Pancreas (tissue), 10 donors: ENCODE measurements at regions not wholly inside any gene's neighbourhood (a gene's known extent, or its start where the extent isn't known, plus 50 kb on each side); places are given as distances from the start of the nearest gene placed in this dataset.

Source experiments
- ATAC-seq, 4 donors: fragments of 200-7000 bp; cut with Tn5 transposase; one replicate each; pipeline versions ENCODE4 v1.8.0 to v1.9.1; 2020; ENCODE audit warnings: mild to moderate bottlenecking in 4 of 4, moderate library complexity in 4 of 4
- DNase-seq, 6 donors: peaks; one replicate each; pipeline ENCODE4 v3.0.0-alpha.2; 2020
- FAIRE-seq: peaks from 2 replicates; lab custom pipeline; 2012; peaks lifted over from hg19 to GRCh38; lab: Jason Lieb, UNC
- H3K27ac ChIP-seq, 4 donors: fragments of 200-600 bp; sonication (generic); 1 replicate in 3 of 4; 2 replicates in 1 of 4; pipeline versions ENCODE4 v1.5.0 to v1.8.0; 2020
- H3K27me3 ChIP-seq, 4 donors: fragments of 200-600 bp; one replicate each; pipeline ENCODE4 v1.8.0; 2021
- H3K36me3 ChIP-seq, 3 donors: fragments of 200-600 bp; sonication (generic) in 1 of 3; one replicate each; pipeline versions ENCODE4 v1.5.0 to v1.8.0; 2020 to 2021
- H3K4me1 ChIP-seq, 3 donors: fragments of 200-600 bp; one replicate each; pipeline ENCODE4 v1.8.0; 2021
- H3K4me3 ChIP-seq, 4 donors: fragments of 200-600 bp; sonication (generic) in 2 of 4; one replicate each; pipeline versions ENCODE4 v1.5.0 to v1.8.0; 2020 to 2021
- H3K9me3 ChIP-seq, 4 donors: fragments of 200-600 bp; one replicate each; pipeline ENCODE4 v1.8.0; 2021
- CTCF ChIP-seq, 4 donors: fragments of 200-600 bp; sonication (generic) in 3 of 4; IDR thresholded peaks; one replicate each; pipeline versions ENCODE4 v1.5.0 to v1.8.0; 2021; ENCODE audit warnings: antibody characterized with exemption in 4 of 4
- WGBS, 2 donors: extraction: QIAGEN DNeasy Blood & Tissue Kit; methylation state at CpG; one replicate each; pipeline ENCODE4 v1.1.7; 2013; 5-methylcytosine and 5-hydroxymethylcytosine counted together
- intact Hi-C, 3 donors: fragments of 100-400 bp; cut with DNase I; formaldehyde crosslinking; loops; one replicate each; pipeline versions ENCODE4 v1.11.1 to v1.14.2; 2022
- donor health status: healthy with polysubstance abuse.
- donor health status: DM: no; HTN: no; CAD: no; lungs with moderate emphysema.
- donor health status: DM: no; HTN: no; CAD: no.
- donor health status: control.
- donor health status: control.
- donor health status: Bipolar disorder and iron deficiency.
- donor health status: DM: yes; HTN: yes; CAD: no.
- donor health status: DM: no; HTN: no; CAD: no.
- donor health status: DM: no; HTN: no; CAD: no.
- donor health status: DM: yes; HTN: yes; CAD: no.

GRCh38 chr17:51548125-51548524 is 287.8 kb downstream of the UTP18 start:
- FAIRE-seq = no peak
- Histone ChIP-seq H3K4me3 (no peak overlapping the region), H3K36me3 (no peaks in the 10 kb centered on the region), H3K27me3 (no peaks in the 10 kb centered on the region), H3K4me1 (no peaks in the 10 kb centered on the region), H3K27ac (no peak overlapping the region), H3K9me3 (no peaks in the 10 kb centered on the region)
- TF ChIP-seq CTCF (IDR thresholded peaks at IDR 0.05) = no peak
- no peak for ATAC-seq
- intact Hi-C loops = no loop called here
- WGBS, 2 donors = 52 to 67% methylated on average over 4 of the region's 4 CpGs
- DNase-seq = no peak

GRCh38 chr17:51555153-51555552 is 294.8 kb downstream of the UTP18 start:
- H3K27me3 ChIP-seq = no peaks in the 10 kb centered on the region
- DNase-seq (no peak), FAIRE-seq (no peak), ATAC-seq (no peak)
- H3K36me3 ChIP-seq = no peaks in the 10 kb centered on the region
- intact Hi-C loops = no loop called here
- no peak for TF ChIP-seq CTCF (IDR thresholded peaks at IDR 0.05)
- H3K27ac ChIP-seq = no peak overlapping the region
- WGBS, 2 donors = 82 to 86% methylated on average over 1 of the region's 1 CpG
- H3K4me3 ChIP-seq = no peak overlapping the region
- H3K9me3 ChIP-seq = no peaks in the 10 kb centered on the region
- H3K4me1 ChIP-seq = no peaks in the 10 kb centered on the region

GRCh38 chr17:51559778-51560177 is 299.4 kb downstream of the UTP18 start:
- Histone ChIP-seq H3K27me3 (no peaks in the 10 kb centered on the region), H3K4me3 (no peak overlapping the region), H3K27ac (no peak overlapping the region), H3K36me3 (no peaks in the 10 kb centered on the region), H3K9me3 (no peaks in the 10 kb centered on the region), H3K4me1 (no peaks in the 10 kb centered on the region)
- FAIRE-seq = no peak
- no peak for ATAC-seq
- DNase-seq = no peak
- no peak for TF ChIP-seq CTCF (IDR thresholded peaks at IDR 0.05)
- WGBS, 2 donors = 53 to 62% methylated on average over 3 of the region's 3 CpGs
- intact Hi-C loops = no loop called here

GRCh38 chr17:51560398-51560797 is 300.1 kb downstream of the UTP18 start:
- intact Hi-C loops = no loop called here
- ATAC-seq = no peak
- no peak for DNase-seq
- Histone ChIP-seq H3K27me3 (no peaks in the 10 kb centered on the region), H3K4me1 (no peaks in the 10 kb centered on the region), H3K27ac (no peak overlapping the region), H3K36me3 (no peaks in the 10 kb centered on the region), H3K4me3 (no peak overlapping the region), H3K9me3 (no peaks in the 10 kb centered on the region)
- FAIRE-seq = no peak
- no peak for TF ChIP-seq CTCF (IDR thresholded peaks at IDR 0.05)

GRCh38 chr17:51563961-51564360 is 303.6 kb downstream of the UTP18 start:
- no peak for TF ChIP-seq CTCF (IDR thresholded peaks at IDR 0.05)
- FAIRE-seq = no peak
- ATAC-seq = no peak
- intact Hi-C loops = no loop called here
- H3K27me3 ChIP-seq = peaks cover 0 to 7% (median 0%) of the 10 kb centered on the region in 4 donors
- H3K4me1 ChIP-seq = no peaks in the 10 kb centered on the region
- WGBS, 2 donors = 65 to 74% methylated on average over 3 of the region's 3 CpGs
- no peaks in the 10 kb centered on the region for H3K36me3 ChIP-seq
- DNase-seq = no peak
- no peaks in the 10 kb centered on the region for H3K9me3 ChIP-seq
- H3K4me3 ChIP-seq = no peak overlapping the region
- H3K27ac ChIP-seq = no peak overlapping the region
